Ishikawa (cell line): ENCODE measurements at regions not wholly inside any gene's neighbourhood (a gene's known extent, or its start where the extent isn't known, plus 50 kb on each side); places are given as distances from the start of the nearest gene placed in this dataset.

Experiments
- CEBPB ChIP-seq: IDR thresholded peaks from 2 replicates; pipeline ENCODE4 v1.6.1; 2012
- CREB1 ChIP-seq: IDR thresholded peaks from 2 replicates; pipeline ENCODE4 v1.6.1; 2012; ENCODE audit warnings: low read depth
- EGR1 ChIP-seq: IDR thresholded peaks from 2 replicates; pipeline ENCODE4 v1.6.1; 2012
- EP300 ChIP-seq: IDR thresholded peaks from 2 replicates; pipeline ENCODE4 v1.6.1; 2012; ENCODE audit warnings: borderline replicate concordance
- FOXM1 ChIP-seq: IDR thresholded peaks from 2 replicates; pipeline ENCODE4 v1.6.1; 2012; ENCODE audit warnings: low read depth, borderline replicate concordance
- NFIC ChIP-seq: IDR thresholded peaks from 2 replicates; pipeline ENCODE4 v1.6.1; 2012
- RAD21 ChIP-seq: IDR thresholded peaks from 2 replicates; pipeline ENCODE4 v1.6.1; 2012; ENCODE audit warnings: low read depth
- REST ChIP-seq: IDR thresholded peaks from 2 replicates; pipeline ENCODE4 v1.6.1; 2012; ENCODE audit warnings: low read depth, mild to moderate bottlenecking
- TAF1 ChIP-seq: IDR thresholded peaks from 2 replicates; pipeline ENCODE4 v1.6.1; 2012; ENCODE audit warnings: low read depth, mild to moderate bottlenecking
- TCF12 ChIP-seq: IDR thresholded peaks from 2 replicates; pipeline ENCODE4 v1.6.1; 2012; ENCODE audit warnings: low read depth
- TEAD4 ChIP-seq: IDR thresholded peaks from 2 replicates; pipeline ENCODE4 v1.6.1; 2012
- USF1 ChIP-seq: IDR thresholded peaks from 2 replicates; pipeline ENCODE4 v1.6.1; 2012
- YY1 ChIP-seq: IDR thresholded peaks from 2 replicates; pipeline ENCODE4 v1.6.1; 2012; ENCODE audit warnings: low read depth
- ZBTB7A ChIP-seq: IDR thresholded peaks from 2 replicates; pipeline ENCODE4 v1.6.1; 2012; ENCODE audit warnings: low read depth
- TF ChIP-seq, protein P1 (sequence below): IDR thresholded peaks from 2 replicates; pipeline ENCODE4 v1.6.1; 2012

DNA sequence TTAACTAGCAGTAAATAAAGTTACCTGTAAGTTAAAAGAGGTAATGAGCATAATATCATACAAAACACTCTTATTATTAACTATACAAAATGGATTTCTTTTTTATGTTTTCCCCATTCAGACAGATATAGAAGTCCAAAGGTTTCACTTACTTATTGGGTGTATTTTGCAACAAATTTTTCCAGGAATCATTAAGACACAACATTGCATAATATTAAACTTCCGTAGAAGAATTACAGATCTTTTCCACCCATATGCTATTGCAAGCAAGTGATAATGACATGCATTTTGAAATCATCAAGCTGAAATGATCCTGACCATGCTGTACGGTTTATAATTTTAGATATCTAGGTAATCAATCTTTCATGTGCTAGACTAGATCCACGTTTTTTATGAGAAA, 957.0 kb downstream of the NCAM2 start:
- TF ChIP-seq NFIC, result no peak
- no peak for TF ChIP-seq USF1

- TF ChIP-seq EGR1 (no peak), TEAD4 (no peak), FOXM1 (no peak), RAD21 (no peak), CEBPB (no peak), USF1 (no peak), CREB1 (no peak), REST (no peak), TAF1 (no peak), ZBTB7A (no peak), TCF12 (no peak), YY1 (no peak)
Observed at GRCh38 chr21:21957490-21957889, 959.3 kb downstream of the NCAM2 start.

DNA sequence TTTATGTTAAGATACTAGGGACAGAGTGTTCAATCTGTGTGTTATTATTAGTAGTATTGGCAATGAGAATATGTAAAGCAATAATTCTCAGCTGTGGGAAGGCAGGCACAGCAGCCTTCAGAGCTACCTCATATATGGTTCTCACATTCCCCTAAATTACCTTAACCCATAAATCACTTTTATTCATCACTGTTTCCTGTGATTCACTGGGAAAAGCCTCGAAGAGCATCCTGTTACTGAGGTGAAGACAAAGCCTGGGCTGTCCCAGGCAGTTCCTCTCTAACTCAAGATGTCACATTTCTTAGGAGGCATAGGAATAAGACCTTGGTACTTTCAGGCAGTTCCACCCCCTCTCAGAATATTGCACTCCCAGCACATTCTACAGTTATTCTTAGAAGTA, 965.7 kb downstream of the NCAM2 start:
- TF ChIP-seq USF1, result no peak
- TF ChIP-seq, protein P1, sequence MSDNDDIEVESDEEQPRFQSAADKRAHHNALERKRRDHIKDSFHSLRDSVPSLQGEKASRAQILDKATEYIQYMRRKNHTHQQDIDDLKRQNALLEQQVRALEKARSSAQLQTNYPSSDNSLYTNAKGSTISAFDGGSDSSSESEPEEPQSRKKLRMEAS, result no peak
- TF ChIP-seq YY1, result no peak
- TF ChIP-seq EGR1, result no peak
- no peak for TF ChIP-seq RAD21
- TF ChIP-seq NFIC, result no peak
- TF ChIP-seq CEBPB, result no peak
- TF ChIP-seq TAF1, result no peak

DNA sequence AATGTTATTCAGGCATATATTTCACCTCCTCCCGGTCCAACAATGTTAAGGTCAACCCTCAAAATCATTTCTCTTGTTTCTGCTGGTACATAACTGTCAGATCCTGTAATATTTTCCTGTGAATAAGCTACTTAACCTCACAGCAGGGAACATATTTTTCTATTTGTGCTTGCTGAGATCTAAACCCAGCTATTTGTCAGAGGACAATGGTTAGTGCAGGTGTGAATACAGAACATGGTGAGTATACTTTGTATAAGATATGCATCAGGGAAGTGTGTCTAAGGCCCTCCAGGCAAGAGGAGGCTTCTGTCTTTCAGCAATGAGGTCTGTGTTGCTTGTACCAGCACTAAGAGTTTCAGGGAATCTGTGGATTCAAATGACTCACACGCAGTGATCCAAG, 970.6 kb downstream of the NCAM2 start:
- TF ChIP-seq EGR1 (no peak), NFIC (0 out of 2 replicates have a peak, but pooled peaks have one; percentile 38), CEBPB (no peak), USF1 (no peak), FOXM1 (peak; percentile 37; the same call in 1 of the 2 replicates), YY1 (no peak), TCF12 (peak; percentile 76; the same call in 1 of the 2 replicates), RAD21 (no peak), REST (no peak), EP300 (peak; percentile 62; the same call in 1 of the 2 replicates), TEAD4 (peak; percentile 48; the same call in 1 of the 2 replicates), TAF1 (no peak)
- TF ChIP-seq, protein P1, result no peak

DNA sequence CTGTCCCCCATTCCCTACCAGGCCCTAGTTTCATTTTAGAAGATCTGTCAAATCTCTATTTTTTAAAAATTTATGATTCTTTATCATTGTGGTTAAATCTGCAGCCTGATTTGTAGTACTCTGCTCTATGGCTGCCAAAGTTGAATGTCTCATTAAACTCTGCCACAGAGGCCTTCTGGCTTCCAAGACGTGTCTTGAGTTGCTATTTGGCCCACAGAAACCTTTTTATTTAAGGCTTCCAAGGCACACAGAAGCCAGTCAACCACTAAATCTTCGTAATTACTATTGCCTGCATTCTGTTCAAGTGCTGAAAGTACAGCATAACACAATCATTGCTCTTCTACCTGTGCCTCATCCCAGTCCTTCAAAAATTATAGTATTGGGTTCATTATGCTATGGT, 971.0 kb downstream of the NCAM2 start:
- no peak for TF ChIP-seq YY1

GRCh38 chr21:21971384-21971783, 973.2 kb downstream of the NCAM2 start:
- TF ChIP-seq TAF1 (no peak), USF1 (no peak), REST (no peak), EGR1 (no peak), ZBTB7A (no peak), YY1 (no peak), EP300 (no peak), NFIC (no peak), CREB1 (no peak), FOXM1 (no peak)
